Effector memory CD8-positive, alpha-beta T cell (primary cell): ENCODE measurements at regions not wholly inside any gene's neighbourhood (a gene's known extent, or its start where the extent isn't known, plus 50 kb on each side); places are given as distances from the start of the nearest gene placed in this dataset.
"Not testable (repeated sequence)": the region's sequence is repeated elsewhere in the genome, so short reads cannot be mapped to it uniquely, and the experiment has no call there.

ENCODE experiments used
- ATAC-seq: fragments of 150-1000 bp; cut with Tn5 transposase; replicated peaks from 2 replicates; pipeline ENCODE4 v1.10.0; 2021; ENCODE audit warnings: mild to moderate bottlenecking, moderate library complexity
- DNase-seq, 3 experiments: peaks; one replicate each; pipeline ENCODE4 v3.0.0; 2021
- H3K27ac Mint-ChIP-seq, 2 donors: one replicate each; pipeline ENCODE4 v1.8.0; 2022; ENCODE audit warnings: mild to moderate bottlenecking in 2 of 2, mixed read lengths in 2 of 2, moderate library complexity in 2 of 2
- H3K27me3 Mint-ChIP-seq, 2 donors: one replicate each; pipeline ENCODE4 v1.8.0; 2022; ENCODE audit warnings: mixed read lengths in 2 of 2
- H3K36me3 Mint-ChIP-seq: one replicate; pipeline ENCODE4 v1.8.0; 2022; ENCODE audit warnings: mild to moderate bottlenecking, moderate library complexity, mixed read lengths; ENCODE audit not compliant: insufficient read depth
- H3K4me1 Mint-ChIP-seq, 2 donors: one replicate each; pipeline ENCODE4 v1.8.0; 2022; ENCODE audit warnings: low read depth in 2 of 2, mixed read lengths in 2 of 2
- H3K4me3 Mint-ChIP-seq, 2 donors: one replicate each; pipeline ENCODE4 v1.8.0; 2022; ENCODE audit warnings: mild to moderate bottlenecking in 2 of 2, mixed read lengths in 2 of 2, moderate library complexity in 2 of 2
- H3K9me3 Mint-ChIP-seq, 2 donors: one replicate each; pipeline ENCODE4 v1.8.0; 2022; ENCODE audit warnings: mixed read lengths in 2 of 2

DNA sequence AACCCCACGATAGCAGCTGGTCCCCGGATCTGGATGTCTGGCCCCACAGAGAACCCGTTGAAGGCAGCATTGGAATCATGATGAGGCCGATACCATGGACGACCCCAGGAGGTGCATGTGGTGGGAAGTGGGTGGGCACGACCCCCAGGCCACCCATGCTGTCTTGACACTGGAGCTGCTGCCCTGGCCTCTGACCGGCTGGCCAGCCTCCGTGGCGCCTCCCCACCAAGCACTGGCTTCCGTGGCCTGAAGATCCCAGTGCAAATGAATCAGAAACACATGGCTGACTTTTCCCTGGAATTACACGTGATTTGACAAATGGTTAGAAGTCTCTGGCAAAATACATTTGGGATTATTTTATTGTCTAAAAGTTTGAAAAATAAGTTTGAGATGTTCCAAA lies 259.0 kb upstream of the IRX1 start:
- Mint-ChIP-seq H3K4me1 (no peaks in the 10 kb centered on the region), H3K9me3 (peaks cover 8 to 15% of the 10 kb centered on the region in 2 donors), H3K4me3 (no peak overlapping the region), H3K27me3 (no peaks in the 10 kb centered on the region), H3K36me3 (no peaks in the 10 kb centered on the region), H3K27ac (no peak overlapping the region)
- ATAC-seq, result no peak
- no peak for DNase-seq

GRCh38 chr5:3335301-3335700 lies 260.3 kb upstream of the IRX1 start:
- DNase-seq, result no peak
- no peak for ATAC-seq
- H3K27me3 Mint-ChIP-seq, result no peaks in the 10 kb centered on the region
- no peak overlapping the region for H3K4me3 Mint-ChIP-seq
- H3K9me3 Mint-ChIP-seq, result peaks cover 11 to 15% of the 10 kb centered on the region in 2 donors
- H3K4me1 Mint-ChIP-seq, result no peaks in the 10 kb centered on the region
- H3K36me3 Mint-ChIP-seq, result no peaks in the 10 kb centered on the region
- no peak overlapping the region for H3K27ac Mint-ChIP-seq

- DNase-seq (no peak), ATAC-seq (no peak)
- no peaks in the 10 kb centered on the region for H3K27me3 Mint-ChIP-seq
- H3K36me3 Mint-ChIP-seq, result no peaks in the 10 kb centered on the region
- H3K9me3 Mint-ChIP-seq, result peaks cover 7 to 8% of the 10 kb centered on the region in 2 donors
- no peak overlapping the region for H3K27ac Mint-ChIP-seq
- H3K4me1 Mint-ChIP-seq, result no peaks in the 10 kb centered on the region
- no peak overlapping the region for H3K4me3 Mint-ChIP-seq
These were observed 261.8 kb upstream of the IRX1 start for GRCh38 chr5:3333836-3334235.

DNA sequence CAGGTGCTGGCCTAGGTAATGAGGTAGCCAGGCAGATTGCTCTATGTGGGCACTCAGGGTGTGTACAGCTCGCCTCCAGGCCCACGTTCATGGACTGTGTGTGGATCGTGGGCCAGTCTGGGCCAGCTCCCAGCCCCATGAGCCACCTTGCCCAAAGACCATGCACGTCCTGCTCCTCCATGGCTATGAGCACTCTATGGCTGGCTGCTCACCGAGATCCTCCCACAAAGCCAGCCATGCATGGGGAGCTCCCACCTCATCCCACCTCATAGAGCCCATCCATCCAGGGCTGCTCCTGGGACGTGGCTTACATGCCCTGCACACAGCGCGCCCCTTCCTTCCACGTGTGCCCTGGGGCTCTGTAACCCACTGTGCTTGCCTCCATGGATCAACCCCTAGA lies 262.5 kb upstream of the IRX1 start:
- Mint-ChIP-seq H3K4me1 (no peaks in the 10 kb centered on the region), H3K27me3 (no peaks in the 10 kb centered on the region), H3K4me3 (no peak overlapping the region), H3K36me3 (no peaks in the 10 kb centered on the region), H3K9me3 (peaks cover 0 to 3% of the 10 kb centered on the region in 2 donors), H3K27ac (no peak overlapping the region)
- no peak for ATAC-seq
- no peak for DNase-seq

DNA sequence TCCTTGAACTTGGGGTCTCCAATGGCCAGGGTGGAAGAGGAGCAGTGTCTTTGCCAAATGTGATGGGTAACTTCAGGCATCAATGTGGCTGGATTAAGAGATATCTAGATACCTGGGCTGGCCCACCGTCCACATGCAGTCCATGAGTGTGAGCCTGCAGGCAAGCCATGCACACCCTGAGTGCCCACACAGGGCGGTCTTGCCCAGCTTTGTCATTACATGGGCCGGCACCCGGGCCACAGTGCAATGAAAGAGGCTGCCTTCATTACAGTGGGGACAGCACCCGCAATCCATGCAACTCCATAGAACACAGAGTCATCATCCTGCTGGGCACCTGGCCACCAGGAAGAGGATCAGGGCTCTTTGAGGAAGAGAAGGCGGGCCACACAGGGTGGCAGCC lies 263.8 kb upstream of the IRX1 start:
- H3K9me3 Mint-ChIP-seq, result peaks cover 0 to 3% of the 10 kb centered on the region in 2 donors
- no peak overlapping the region for H3K27ac Mint-ChIP-seq
- H3K27me3 Mint-ChIP-seq, result no peaks in the 10 kb centered on the region
- no peak for ATAC-seq
- H3K4me3 Mint-ChIP-seq, result no peak overlapping the region
- H3K4me1 Mint-ChIP-seq, result no peaks in the 10 kb centered on the region
- no peaks in the 10 kb centered on the region for H3K36me3 Mint-ChIP-seq
- no peak for DNase-seq

GRCh38 chr5:3330442-3330841 lies 265.2 kb upstream of the IRX1 start:
- H3K36me3 Mint-ChIP-seq, result no peaks in the 10 kb centered on the region
- H3K27me3 Mint-ChIP-seq, result no peaks in the 10 kb centered on the region
- H3K4me3 Mint-ChIP-seq, result no peak overlapping the region
- H3K27ac Mint-ChIP-seq, result no peak overlapping the region
- peaks cover 0 to 3% of the 10 kb centered on the region in 2 donors for H3K9me3 Mint-ChIP-seq
- no peaks in the 10 kb centered on the region for H3K4me1 Mint-ChIP-seq
- DNase-seq (no peak), ATAC-seq (no peak)

DNA sequence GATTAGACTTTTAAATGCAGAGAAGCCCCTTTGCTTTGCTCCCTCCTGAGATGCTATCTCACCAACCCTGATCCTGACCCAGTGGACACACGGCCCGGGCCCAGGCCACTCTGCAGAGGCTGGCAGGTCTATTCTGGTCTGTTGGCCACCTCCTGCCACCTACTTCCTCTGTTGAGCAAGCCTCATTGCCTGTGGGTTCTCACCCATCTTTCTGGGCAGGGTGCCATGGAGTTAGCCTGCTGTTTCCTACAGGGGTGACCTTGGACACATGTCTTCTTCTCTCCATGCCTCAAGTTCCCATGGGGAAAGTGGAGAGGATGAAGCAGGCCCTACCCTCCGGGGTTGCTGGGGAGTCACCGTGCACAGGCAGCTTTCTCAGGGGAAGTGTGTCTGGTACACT lies 266.2 kb upstream of the IRX1 start:
- Mint-ChIP-seq H3K27me3 (no peaks in the 10 kb centered on the region), H3K27ac (no peak overlapping the region), H3K36me3 (no peaks in the 10 kb centered on the region), H3K4me1 (no peaks in the 10 kb centered on the region), H3K4me3 (no peak overlapping the region), H3K9me3 (peaks cover 0 to 3% of the 10 kb centered on the region in 2 donors)
- ATAC-seq (no peak), DNase-seq (no peak)

DNA sequence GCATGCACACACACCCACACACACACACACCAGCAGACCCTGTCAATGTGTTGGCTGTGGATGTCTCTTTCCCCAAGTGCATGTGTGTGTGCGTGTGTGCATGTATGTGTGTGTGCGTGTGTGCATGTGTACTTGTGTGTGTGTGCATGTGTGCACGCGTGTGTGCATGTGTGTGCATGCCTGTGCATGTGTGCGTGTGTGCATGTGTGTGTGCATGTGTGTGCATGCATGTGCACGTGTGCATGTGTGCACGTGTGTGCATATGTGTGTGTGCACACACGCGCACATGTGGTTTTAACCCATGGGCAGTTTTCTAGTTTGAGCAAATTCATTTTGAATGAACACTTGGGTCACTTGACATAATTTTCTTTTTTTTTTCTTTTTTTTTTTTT lies 268.8 kb upstream of the IRX1 start:
- Mint-ChIP-seq H3K27me3 (no peaks in the 10 kb centered on the region), H3K36me3 (no peaks in the 10 kb centered on the region), H3K9me3 (peaks cover 0 to 3% of the 10 kb centered on the region in 2 donors), H3K4me1 (no peaks in the 10 kb centered on the region), H3K27ac (no peak overlapping the region), H3K4me3 (no peak overlapping the region)
- ATAC-seq (no peak), DNase-seq (no peak)

DNA sequence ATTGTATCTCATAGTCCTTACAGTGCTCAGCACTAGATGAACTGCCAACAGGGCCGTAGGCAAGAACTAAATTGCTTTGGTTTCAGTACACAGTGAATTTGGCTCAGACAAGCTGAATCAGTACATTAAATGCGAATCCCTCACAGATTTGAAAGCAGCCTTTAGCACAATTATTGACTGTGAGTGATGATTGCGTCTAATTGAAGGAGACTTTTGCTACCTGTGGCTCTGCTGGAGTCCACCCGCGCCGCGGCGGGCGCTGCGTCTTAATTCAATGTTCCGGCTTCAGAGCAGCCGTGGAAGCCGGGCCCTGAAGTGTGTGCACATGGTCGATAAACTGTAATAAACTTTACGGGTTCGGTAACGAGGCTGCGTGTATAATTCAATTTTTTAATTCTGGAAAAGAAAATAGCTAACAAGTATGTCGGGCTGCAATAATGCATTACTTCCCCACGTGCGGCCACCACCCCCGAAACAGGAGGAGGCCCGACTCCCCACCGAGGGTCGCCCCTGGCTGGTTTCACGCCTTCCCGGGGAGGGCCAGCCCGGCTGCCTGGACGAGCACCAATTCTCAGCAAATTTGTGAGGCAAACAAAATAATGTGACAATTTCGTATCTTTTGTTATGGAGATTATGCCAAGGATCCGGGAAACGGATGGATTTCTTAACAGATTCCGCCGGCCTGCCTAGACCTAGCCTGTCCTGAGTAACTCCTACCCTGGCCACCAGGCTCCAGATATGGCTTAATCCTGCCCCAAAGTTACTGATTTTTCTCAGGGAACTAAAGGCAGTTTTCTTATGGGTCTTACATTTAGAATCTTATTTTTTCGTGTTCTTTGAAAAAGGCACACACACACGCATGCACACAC lies 269.4 kb upstream of the IRX1 start:
- H3K4me3 Mint-ChIP-seq, result no peak overlapping the region
- no peaks in the 10 kb centered on the region for H3K36me3 Mint-ChIP-seq
- no peaks in the 10 kb centered on the region for H3K4me1 Mint-ChIP-seq
- H3K9me3 Mint-ChIP-seq, result peaks cover 0 to 3% of the 10 kb centered on the region in 2 donors
- H3K27ac Mint-ChIP-seq, result no peak overlapping the region
- DNase-seq, result no peak
- no peak for ATAC-seq
- H3K27me3 Mint-ChIP-seq, result no peaks in the 10 kb centered on the region

DNA sequence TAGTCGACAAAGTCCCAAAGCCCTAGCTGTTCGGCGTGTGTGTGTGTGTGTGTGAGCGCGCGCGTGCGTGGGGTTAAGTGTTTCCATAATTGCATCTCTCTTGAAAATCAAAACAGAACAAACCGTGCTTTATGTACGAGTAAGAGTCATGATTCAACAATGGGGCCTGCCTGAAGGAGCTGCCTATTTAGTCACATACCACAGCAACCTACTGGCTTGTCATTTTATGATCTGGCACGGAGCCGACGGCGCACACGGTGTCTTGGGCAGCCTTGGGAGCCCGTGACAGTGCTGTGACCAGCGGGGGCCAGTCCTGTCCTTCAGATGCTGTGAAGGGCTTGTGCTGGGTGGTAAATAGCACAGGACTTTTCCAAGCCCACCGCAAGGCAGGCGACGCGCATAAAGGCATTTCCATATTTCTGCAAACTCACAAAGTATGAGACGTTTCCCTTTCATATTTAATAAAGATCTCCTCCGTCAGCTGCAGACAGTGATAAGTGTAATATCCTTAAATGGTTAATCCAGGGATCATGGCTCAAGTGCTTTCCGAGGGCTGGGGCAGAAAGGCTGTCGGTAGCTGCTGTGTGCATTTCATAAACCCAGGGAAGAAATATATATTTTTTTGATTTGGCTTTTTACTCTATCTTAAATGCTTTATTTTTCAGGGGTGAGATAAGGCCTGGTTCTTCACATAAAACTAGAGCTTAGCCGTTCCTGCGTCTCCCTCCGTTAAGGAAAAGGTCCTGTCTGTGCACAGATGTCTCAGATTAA lies 270.2 kb upstream of the IRX1 start:
- DNase-seq (no peak), ATAC-seq (no peak)
- H3K4me3 Mint-ChIP-seq, result no peak overlapping the region
- no peaks in the 10 kb centered on the region for H3K36me3 Mint-ChIP-seq
- H3K27ac Mint-ChIP-seq, result no peak overlapping the region
- no peaks in the 10 kb centered on the region for H3K27me3 Mint-ChIP-seq
- no peaks in the 10 kb centered on the region for H3K9me3 Mint-ChIP-seq
- no peaks in the 10 kb centered on the region for H3K4me1 Mint-ChIP-seq

DNA sequence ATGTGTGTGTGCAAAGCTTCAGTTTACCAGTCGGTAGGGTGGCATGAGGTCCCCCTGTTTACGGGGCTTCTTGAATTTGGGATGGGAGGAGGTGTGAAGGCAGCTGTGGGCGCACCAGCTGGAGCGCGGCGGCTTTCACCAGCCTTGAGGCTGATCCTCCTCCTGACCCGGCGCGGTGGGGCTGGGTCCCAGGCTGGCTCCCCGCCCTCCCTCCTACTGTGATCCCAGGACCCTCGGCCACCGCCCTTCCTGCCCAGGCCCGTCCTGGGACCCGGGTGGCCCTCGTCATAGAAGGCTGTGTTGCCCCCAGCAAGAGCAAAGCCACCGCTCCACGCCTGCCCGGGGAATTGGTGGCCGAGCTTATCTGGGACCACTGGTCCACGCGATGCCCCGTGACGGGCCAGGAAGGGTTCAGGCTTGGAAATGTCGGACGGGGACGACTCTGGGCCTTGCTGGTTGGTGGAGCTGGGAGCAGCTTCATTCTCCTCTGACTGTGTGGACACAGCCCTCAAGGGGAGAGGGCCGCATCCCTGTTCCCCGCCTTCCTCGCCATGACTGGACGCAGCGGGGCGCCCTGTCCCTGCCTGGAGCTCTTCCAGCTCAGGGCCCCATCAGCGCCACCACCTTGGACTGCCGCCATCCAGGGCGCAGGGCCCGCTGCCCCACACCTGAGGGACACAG lies 271.1 kb upstream of the IRX1 start:
- no peak overlapping the region for H3K27ac Mint-ChIP-seq
- no peaks in the 10 kb centered on the region for H3K27me3 Mint-ChIP-seq
- no peak overlapping the region for H3K4me3 Mint-ChIP-seq
- H3K9me3 Mint-ChIP-seq, result no peaks in the 10 kb centered on the region
- no peaks in the 10 kb centered on the region for H3K4me1 Mint-ChIP-seq
- DNase-seq (no peak), ATAC-seq (no peak)
- no peaks in the 10 kb centered on the region for H3K36me3 Mint-ChIP-seq

DNA sequence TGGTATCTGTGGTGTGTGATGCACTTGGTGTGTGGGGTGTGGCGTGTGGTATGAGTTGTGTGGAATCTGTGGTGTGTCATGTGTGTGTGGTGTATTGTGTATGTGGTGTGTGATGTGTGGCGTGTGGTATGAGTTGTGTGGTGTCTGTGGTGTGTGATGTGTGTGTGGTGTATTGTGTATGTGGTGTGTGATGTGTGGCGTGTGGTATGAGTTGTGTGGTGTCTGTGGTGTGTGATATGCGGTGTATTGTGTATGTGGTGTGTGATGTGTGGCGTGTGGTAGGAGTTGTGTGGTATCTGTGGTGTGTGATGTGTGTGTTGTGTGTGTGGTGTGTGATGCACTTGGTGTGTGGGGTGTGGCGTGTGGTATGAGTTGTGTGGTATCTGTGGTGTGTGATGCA lies 271.7 kb upstream of the IRX1 start:
- not testable (repeated sequence) for H3K27me3 Mint-ChIP-seq, H3K4me3 Mint-ChIP-seq, H3K36me3 Mint-ChIP-seq, H3K9me3 Mint-ChIP-seq, ATAC-seq, H3K27ac Mint-ChIP-seq, DNase-seq, H3K4me1 Mint-ChIP-seq

GRCh38 chr5:3323144-3323543 lies 272.5 kb upstream of the IRX1 start:
- Mint-ChIP-seq H3K27ac (no peak overlapping the region), H3K36me3 (no peaks in the 10 kb centered on the region), H3K27me3 (no peaks in the 10 kb centered on the region), H3K4me1 (no peaks in the 10 kb centered on the region), H3K9me3 (no peaks in the 10 kb centered on the region), H3K4me3 (no peak overlapping the region)
- DNase-seq (no peak), ATAC-seq (no peak)

- ATAC-seq (no peak), DNase-seq (no peak)
- Mint-ChIP-seq H3K27ac (no peak overlapping the region), H3K36me3 (no peaks in the 10 kb centered on the region), H3K9me3 (no peaks in the 10 kb centered on the region), H3K4me3 (no peak overlapping the region), H3K4me1 (no peaks in the 10 kb centered on the region), H3K27me3 (no peaks in the 10 kb centered on the region)
These were observed 273.0 kb upstream of the IRX1 start for GRCh38 chr5:3322642-3323041.
